GM19043 (cell line): ENCODE measurements at regions not wholly inside any gene's neighbourhood (a gene's known extent, or its start where the extent isn't known, plus 50 kb on each side); places are given as distances from the start of the nearest gene placed in this dataset.

Experiments used
- ATAC-seq: cut with Tn5 transposase; IDR thresholded peaks from one replicate; pipeline ENCODE4 v1.9.1; 2021; ENCODE audit warnings: low read depth; ENCODE audit not compliant: unreplicated experiment

- no peak for ATAC-seq
Observed at GRCh38 chr12:4030929-4031702, 157.9 kb upstream of the PARP11 start.

GRCh38 chr12:4027412-4027811 is 154.2 kb upstream of the PARP11 start:
- no peak for ATAC-seq

- ATAC-seq = no peak
Observed at GRCh38 chr12:4026517-4026916, 153.3 kb upstream of the PARP11 start.

DNA sequence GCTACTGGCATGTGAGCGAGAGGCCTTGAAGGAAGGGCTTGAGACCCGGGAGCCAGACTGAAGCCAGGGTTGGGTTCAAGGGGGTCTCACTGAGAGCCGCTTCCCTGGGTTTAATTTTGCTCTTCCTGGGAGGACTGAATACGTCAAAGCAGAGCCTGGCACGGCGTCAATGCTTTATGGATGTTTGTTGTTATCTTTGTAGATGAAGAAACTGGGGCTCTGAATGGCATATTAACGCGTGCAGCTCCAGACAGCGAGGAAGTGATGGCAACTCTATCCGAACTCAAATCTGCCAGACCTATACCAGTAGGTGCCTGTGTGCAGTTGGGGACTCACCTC is 152.8 kb upstream of the PARP11 start:
- ATAC-seq = no peak

GRCh38 chr12:4025181-4026019 is 152.2 kb upstream of the PARP11 start:
- no peak for ATAC-seq

DNA sequence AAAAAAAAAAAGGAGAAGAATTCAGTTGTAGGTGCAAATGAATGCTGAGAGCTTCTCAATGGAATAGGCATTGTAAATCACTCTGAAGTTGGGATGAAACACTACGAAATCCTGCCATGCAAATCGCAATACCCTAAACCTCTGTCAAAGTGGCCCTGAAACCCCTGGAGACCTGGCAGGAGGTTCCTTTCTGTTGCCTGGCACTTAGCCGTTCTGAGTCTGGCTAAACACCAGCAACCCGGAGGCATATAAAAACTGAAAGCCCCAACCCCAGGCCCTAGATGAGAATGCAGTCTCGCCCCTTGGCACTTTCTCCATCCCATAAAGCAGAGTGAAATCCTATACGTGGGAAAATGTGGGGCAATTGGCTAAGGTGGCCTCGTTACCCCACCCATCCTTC is 151.5 kb upstream of the PARP11 start:
- ATAC-seq = no peak

- no peak for ATAC-seq
Observed at GRCh38 chr12:4015225-4016091, 142.3 kb upstream of the PARP11 start.

DNA sequence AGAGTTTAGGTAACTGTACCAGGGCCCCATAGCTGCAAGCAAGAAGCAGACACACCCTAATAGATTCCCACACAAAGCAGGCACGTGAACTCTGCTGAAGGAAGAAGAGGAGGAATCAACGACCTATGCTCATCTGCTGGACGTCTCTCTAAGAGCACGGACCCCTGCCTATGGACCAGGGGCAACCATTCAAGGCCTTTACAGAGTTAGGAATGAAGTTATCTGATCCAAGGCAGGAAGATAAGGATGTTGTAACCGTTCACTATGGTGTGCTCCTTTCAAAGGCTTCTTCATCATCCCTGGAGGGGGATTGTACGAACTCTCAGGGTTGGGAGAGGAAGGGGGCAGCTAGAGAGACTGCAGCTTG is 141.6 kb upstream of the PARP11 start:
- ATAC-seq = no peak

DNA sequence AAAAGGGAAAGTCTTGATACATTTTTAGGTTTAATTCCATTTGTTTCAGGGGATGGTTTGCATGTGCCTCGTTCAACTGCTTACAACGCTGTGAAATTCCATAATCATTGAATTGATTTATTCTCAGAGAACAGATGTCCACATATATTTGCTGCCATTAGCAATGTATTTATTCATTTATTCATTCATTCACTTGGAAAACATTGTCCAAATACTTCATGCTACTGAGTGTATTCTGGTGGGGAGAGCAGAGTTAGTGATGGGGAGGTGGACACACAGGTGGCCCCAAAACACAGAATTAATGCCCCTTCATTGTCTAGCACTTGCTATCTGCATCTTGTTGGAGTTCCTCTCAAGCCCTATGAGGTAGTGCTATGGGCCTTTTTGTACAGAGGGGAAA is 141.2 kb upstream of the PARP11 start:
- no peak for ATAC-seq

- no peak for ATAC-seq
Observed at GRCh38 chr12:4012977-4013968, 140.1 kb upstream of the PARP11 start.

DNA sequence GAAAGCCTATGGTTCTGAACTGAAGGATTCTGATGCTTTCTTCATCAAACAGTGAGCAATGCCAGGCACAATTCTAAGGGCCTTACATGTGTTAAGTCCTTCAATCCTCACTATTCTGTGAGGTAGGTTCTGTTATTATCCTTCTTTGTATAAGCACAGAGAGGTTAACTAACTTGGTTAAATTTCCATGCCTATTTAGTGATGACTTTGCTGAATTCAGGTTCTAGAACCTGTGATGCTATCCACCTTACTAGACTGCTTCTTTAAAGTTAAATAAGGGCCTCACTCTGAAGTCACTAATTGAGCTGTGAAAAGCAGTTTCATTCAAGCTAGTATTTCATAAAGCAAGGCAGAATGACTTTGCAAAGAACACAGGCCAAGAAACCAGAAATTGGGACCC is 138.9 kb upstream of the PARP11 start:
- ATAC-seq = no peak

GRCh38 chr12:4011597-4011996 is 138.4 kb upstream of the PARP11 start:
- no peak for ATAC-seq

- ATAC-seq = no peak
Observed at GRCh38 chr12:4009979-4010704, 136.9 kb upstream of the PARP11 start.

- no peak for ATAC-seq
Observed at GRCh38 chr12:4006743-4007142, 133.5 kb upstream of the PARP11 start.

- ATAC-seq = no peak
Observed at GRCh38 chr12:4005851-4006430, 132.7 kb upstream of the PARP11 start.

DNA sequence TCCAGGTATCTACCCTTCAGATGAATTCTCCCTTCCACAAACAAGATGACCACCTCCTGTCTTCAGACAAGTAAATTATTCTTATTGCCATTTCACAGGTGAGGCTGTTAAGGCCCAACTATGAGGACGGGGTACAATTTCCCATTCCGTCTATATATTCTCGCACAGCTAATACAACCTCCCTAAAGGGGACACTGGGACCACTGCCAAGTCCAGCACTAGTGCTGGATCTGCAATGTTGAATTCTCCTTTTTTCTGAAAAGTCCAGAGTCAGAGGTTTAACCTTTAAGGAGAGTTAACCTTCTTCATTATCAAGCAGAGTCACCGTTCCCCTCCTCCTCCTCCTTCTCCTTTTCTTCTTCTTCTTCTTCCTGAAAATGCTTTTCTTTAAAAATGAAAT is 130.4 kb upstream of the PARP11 start:
- no peak for ATAC-seq

DNA sequence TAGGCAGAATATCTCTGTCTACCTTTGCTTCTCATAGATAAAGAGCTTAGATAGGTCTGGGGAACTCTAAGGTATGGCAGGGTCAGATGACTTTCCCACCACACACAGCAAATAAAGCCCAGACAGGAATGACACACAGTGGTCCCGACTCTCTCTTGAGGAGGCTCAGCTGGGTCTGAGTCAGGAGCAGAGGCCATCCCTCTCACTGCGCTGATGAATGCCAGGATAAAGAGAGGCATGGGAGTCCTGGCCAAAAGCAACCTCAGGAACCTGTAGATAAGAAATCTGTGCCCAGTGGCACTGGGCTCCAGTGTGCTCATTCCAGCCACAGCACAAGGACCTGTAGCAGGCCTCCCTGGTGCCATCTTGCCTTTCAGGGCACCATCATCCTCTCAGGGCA is 129.4 kb upstream of the PARP11 start:
- ATAC-seq = no peak

GRCh38 chr12:4001841-4002240 is 128.6 kb upstream of the PARP11 start:
- ATAC-seq = no peak

- ATAC-seq = no peak
Observed at GRCh38 chr12:4001031-4001430, 127.8 kb upstream of the PARP11 start.
